HG02642 (cell line): ENCODE measurements at regions not wholly inside any gene's neighbourhood (a gene's known extent, or its start where the extent isn't known, plus 50 kb on each side); places are given as distances from the start of the nearest gene placed in this dataset.
A peak's percentile ranks its signal among the peaks of the same experiment; 100 is the strongest.
"Not testable (repeated sequence)": the region's sequence is repeated elsewhere in the genome, so short reads cannot be mapped to it uniquely, and the experiment has no call there.

Experiments
- ATAC-seq: cut with Tn5 transposase; IDR thresholded peaks from one replicate; pipeline ENCODE4 v1.9.1; 2021; ENCODE audit warnings: mild to moderate bottlenecking; ENCODE audit not compliant: unreplicated experiment, poor library complexity

GRCh38 chrX:125193921-125194320 lies 125.8 kb upstream of the TEX13C start:
- ATAC-seq = no peak

DNA sequence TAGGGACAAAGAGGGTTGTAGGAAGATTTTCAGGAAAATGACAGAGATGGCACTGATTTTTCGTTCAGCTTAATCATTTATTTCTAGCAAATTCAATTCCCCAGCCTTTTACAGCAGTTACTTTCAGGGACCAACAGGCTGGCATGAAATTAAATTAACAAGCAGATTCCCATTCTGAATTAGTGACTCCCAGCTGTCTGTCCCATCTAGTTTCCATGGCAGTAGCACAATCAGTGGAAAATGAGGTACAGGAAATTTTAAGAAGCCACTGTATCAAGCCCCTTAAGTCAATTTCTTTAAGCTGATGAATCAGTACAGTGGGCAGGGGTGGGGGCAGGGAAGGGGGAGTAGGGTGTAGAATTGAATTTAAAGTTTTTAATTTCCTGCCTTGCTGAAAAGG lies 121.1 kb upstream of the TEX13C start:
- no peak for ATAC-seq

DNA sequence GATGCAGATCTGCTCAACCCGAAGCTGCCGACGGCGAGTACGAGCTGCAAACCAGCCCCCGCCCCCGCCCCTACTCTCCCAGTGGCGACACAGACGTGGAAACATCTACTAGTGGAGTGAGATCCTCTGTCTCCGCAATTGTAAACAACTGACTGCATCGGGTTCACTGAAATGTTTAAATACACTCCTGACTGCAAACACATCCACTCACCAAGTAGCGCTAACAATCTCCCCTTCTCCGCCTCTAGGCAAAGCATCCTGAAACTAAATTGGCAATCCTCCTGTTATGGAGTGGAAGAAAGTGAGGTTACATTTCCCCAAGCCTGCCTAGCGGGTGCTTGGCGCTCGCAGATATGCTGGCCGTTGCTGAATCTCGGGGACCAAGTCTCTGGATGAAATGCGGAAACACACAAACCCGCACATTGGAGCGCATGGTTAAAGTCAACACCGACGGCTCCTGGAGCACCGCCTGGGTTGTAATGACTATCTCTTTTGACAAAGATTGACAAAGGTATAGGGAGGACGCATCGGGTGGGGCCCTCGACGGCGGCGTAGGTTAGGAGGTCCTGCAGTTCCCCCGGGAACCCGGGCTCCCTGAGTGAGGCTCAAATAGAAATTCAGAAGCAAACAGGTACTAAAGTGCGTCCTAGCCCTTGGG lies 117.0 kb upstream of the TEX13C start:
- no peak for ATAC-seq

DNA sequence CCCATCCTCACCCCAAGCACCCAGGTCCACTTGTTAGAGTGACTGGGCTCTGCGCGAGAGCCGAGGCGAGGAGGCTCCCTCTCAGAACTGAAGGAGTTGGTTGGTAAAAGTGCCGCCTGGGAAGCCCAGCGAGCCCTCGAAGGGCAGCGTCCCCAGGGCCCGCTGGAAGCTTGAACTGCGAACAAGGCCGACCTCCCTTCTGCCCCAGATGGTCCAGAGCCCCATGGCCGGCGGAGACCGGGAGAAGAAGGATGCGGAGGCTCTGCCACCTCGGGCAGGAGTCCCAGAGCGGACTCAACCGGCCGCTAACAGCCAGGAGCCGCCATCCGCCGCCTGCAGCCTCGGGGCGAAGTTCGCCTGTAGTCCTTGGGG lies 116.3 kb upstream of the TEX13C start:
- ATAC-seq = no peak

DNA sequence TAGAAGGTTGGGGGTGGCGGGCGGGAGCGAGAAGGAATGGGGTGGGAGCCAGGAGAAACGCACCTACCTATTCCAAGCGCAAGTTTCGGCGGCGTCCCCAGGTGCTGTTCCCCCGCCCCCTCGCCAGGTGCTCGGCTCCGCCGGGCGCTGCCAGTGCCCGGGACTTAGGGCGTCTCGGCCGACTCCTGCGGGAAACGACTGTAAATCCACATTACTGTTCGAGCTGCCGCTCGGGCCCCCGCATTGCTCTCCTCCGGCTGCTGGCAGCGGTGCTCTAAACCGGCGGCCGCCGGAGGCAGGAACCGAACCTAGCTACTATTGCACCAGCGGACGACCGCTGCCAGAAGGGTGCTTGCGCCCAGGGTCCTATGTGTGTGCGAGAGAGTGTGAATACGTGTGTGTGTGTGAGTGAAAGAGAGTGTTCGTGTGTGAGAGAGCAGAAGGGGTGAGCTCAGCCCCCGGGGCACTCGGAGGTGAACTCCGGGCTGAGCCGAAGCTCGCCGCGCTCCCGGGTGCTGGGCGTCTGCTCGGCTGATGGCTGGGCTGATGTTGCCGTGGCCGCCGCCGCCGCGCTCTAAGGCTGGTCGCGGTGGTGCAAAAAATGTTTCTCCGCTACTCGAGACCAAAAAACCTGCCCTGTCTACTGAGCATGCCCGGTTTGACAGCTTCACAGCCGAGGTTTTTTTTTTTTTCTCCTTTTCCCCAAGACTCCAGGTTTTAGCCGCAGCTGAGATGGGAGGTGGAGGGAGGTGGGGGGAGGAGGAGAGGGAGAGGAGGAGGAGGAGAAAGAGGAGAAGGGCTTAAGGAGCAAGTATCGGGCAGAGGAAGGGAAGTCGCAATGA lies 115.7 kb upstream of the TEX13C start:
- ATAC-seq = no peak

- no peak for ATAC-seq
Observed at GRCh38 chrX:125204681-125205132, 115.0 kb upstream of the TEX13C start.

DNA sequence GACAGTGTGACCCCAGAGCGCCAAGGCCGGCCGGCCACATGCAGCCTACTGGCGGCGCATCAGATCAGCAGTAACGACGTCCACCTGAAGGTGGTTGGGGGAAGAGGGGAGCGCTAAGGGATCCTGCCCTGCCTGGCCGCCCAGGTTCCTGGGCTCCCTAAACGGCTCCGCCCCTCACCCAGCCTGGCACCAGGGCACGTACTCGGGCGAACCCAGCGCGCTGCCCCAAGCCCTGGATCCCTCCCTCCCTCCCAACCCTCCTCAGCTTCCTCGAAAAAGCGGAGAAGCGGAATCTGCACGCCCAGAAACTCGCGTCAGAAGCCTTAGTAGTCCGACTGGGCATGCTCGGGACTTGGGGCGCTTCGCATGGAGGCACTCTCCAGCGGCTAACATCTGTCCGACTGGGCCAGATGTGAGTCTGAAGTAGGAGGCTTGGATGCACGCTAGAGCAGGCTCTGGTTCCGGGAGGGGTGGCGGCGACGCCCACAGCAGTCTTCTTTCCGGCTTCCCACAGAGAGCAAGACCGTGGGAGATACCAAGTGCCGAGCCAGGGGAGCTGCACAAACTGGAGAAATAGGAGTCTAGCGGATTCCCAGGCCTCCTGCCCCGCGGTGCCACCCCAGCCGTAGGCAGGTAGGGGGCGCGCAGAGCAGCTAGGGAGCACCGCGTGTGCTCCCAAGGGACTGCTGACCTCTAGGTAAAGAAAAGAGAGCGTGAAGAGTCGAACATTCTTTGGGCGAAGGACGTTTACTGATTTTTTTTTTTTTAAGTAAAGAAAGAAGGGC lies 114.3 kb upstream of the TEX13C start:
- peak; percentile 63 for ATAC-seq

DNA sequence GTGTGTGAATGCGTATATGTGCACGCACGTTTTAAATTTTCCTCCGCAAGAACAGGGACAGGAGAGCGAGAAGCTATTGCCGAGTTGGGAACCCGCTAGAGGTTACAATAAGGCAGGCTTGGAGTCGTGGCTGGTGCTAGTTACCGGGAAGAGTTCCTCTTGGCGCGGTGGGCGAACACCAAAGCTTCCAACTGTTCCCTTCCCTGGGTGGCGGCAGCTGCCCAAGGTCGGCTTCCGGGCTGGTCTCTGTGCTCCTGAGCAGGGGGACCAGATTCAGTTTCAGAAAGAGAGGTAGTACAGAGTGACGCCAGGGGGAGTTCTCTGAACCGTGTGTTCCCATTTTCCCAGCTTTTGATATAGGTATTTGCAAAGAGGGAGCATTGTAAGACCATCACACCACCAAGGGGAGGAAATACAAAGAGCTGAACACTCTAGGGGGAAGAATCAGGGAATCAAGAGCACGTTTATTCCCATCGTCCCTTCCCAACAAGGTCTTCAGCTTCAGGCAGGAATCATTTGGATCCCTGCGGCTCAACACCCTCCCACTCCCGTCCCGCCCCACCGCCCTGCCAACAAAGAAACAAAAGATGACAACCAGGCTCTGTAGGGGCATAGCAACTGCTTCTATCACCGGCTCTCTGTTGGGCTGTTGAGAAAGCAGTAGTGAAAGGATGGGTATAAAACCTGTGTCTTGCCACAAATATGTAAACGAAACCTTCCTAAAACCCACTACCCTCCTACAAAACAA lies 113.6 kb upstream of the TEX13C start:
- no peak for ATAC-seq

DNA sequence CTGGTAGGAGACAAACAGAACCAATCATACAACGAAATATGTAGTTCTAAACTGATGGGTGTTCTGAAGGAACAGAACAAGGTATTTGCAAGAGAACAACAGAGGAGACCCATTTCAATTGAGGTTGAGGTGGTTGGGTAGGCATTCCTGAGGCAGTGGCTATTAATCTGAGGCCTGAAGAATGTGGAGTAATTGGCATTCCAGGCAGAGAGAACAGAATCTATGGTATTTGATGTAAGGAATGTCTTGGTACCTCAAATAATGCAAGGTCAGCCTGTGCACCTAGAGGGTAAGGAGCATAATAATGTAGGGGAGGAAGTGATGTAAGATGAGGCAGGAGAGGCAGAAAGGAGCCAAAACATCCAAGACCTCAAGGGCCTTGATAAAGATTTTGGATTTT lies 109.5 kb upstream of the TEX13C start:
- no peak for ATAC-seq

DNA sequence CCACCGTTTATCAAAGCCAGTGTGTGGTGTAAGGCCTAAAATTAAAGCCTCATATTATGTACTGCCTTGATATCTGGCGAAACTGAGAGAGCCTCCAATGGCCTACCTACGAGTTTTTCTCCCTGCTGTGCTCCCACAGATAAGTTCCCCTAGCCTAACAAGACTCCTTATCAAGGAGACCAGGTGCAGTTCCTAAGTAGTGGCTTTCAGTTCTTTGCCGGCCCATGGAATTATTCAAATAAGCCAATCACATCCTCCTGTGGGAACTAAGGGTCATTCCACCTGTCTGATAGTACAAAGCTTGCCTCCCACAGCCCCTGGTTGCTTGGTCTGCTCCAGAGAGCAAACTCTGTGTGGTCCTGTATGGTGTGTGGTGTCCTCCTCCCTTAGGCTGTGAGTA lies 99.8 kb upstream of the TEX13C start:
- ATAC-seq = no peak

DNA sequence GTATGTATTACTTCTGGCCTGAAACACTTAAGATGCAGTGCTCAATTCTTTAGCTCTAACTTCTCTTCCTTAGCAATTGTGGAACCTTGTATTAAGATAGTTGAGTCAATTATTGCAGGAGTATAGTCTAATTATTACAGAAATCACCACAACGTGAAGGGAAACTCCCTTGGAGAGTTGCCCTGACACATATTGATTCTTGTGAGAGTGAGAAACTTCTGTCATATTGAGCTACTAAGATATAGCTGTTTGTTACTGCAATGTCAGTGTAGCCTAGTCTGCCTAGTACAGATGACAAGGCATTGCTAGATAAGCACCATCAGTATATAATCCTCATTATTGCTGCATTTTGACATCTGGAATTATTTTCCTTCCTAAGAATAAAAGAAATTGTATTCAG lies 82.7 kb upstream of the TEX13C start:
- ATAC-seq = no peak

- no peak for ATAC-seq
Observed at GRCh38 chrX:125248931-125249330, 70.7 kb upstream of the TEX13C start.

DNA sequence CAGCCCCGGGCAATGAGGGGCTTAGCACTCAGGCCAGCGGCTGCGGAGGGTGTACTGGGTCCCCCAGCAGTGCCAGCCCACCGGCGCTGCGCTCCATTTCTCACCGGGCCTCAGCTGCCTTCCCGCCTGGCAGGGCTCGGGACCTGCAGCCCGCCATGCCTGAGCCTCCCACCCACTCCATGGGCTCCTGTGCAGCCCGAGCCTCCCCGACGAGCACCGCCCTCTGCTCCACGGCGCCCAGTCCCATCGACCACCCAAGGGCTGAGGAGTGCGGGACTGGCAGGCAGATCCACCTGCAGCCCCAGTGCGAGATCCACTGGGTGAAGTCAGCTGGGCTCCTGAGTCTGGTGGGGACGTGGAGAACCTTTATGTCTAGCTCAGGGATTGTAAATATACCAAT lies 63.9 kb upstream of the TEX13C start:
- not testable (repeated sequence) for ATAC-seq

DNA sequence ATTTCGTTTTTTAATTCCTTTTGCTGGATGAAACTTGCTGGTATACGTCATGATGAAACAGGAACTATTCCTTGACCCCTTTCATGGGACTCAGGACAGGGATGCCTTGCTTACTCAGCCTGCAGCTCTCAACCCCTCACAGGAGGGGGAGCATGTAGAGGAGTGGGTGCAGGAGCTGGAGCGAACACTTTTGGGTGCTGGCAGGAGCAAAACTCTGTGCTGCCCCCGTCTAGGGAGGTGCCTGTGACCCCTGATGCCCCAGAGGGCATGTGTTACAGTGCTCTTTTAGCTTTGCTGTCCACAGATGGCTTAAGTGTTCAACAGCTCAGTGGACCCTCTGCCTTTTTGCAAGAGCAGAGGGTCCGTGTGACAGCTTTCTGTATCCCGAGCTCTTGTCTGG lies 56.8 kb upstream of the TEX13C start:
- ATAC-seq = no peak

DNA sequence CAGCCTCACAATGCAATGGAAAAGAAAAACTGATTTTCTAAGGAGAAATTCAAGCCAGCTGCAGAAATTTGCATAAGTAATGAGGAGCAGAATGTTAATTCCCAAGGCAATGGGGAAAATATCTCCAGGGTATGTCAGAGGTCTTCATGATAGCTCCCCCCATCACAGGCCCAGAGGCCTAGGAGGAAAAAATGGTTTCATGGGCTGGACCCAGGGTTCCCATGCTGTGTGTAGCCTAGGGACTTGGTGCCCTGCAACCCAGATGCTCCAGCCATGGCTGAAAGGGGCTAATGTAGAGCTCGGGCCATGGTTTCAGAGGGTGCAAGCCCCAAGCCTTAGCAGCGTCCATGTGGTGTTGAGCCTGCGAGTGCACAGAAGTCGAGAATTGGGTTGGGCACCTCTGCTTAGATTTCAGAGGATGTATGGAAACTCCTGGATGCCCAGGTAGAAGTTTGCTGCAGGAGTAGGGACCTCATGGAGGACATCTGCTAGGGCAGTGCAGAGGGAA lies 53.5 kb upstream of the TEX13C start:
- no peak for ATAC-seq
